T47D (cell line): ENCODE measurements at regions not wholly inside any gene's neighbourhood (a gene's known extent, or its start where the extent isn't known, plus 50 kb on each side); places are given as distances from the start of the nearest gene placed in this dataset.

Source experiments
- DNase-seq, 2 experiments: peaks; one replicate each; pipeline versions ENCODE4 v3.0.0 to v3.0.0-alpha.2; 2011 to 2012; ENCODE audit warnings: low read depth in 1 of 2, low spot score in 1 of 2
- JUND ChIP-seq: IDR thresholded peaks from 2 replicates; pipeline ENCODE4 v1.6.1; 2012; ENCODE audit warnings: low read depth
- in situ Hi-C: cut with HindIII; loops from 2 replicates; pipeline ENCODE4 v1.10.0; 2016; ENCODE audit warnings: low sequenced_read_pairs, low pct_unique_long_range_greater_than_20kb

GRCh38 chr14:86279405-86279804, 749.5 kb downstream of the FLRT2 start:
- TF ChIP-seq JUND = no peak
- in situ Hi-C loops = no loop called here
- no peak for DNase-seq

- in situ Hi-C loops = no loop called here
- no peak for TF ChIP-seq JUND
- DNase-seq = no peak
These were observed 728.0 kb downstream of the FLRT2 start for GRCh38 chr14:86257973-86258372.

- TF ChIP-seq JUND = no peak
- no peak for DNase-seq
- in situ Hi-C loops = no loop called here
These were observed 713.2 kb downstream of the FLRT2 start for GRCh38 chr14:86243158-86243557.

GRCh38 chr14:86237733-86238132, 707.8 kb downstream of the FLRT2 start:
- in situ Hi-C loops = no loop called here
- no peak for TF ChIP-seq JUND
- no peak for DNase-seq

- no peak for TF ChIP-seq JUND
- in situ Hi-C loops = no loop called here
- DNase-seq = no peak
These were observed 691.8 kb downstream of the FLRT2 start for GRCh38 chr14:86221755-86222154.

GRCh38 chr14:86221000-86221399, 691.1 kb downstream of the FLRT2 start:
- DNase-seq = peak in 1 of 2 experiments; percentile 5
- TF ChIP-seq JUND = no peak
- in situ Hi-C loops = no loop called here

- DNase-seq = no peak
- no peak for TF ChIP-seq JUND
- in situ Hi-C loops = no loop called here
These were observed 687.6 kb downstream of the FLRT2 start for GRCh38 chr14:86217523-86217922.

- DNase-seq = no peak
- in situ Hi-C loops = no loop called here
- TF ChIP-seq JUND = no peak
These were observed 673.9 kb downstream of the FLRT2 start for GRCh38 chr14:86203843-86204242.

- DNase-seq = no peak
- in situ Hi-C loops = no loop called here
- TF ChIP-seq JUND = no peak
These were observed 666.5 kb downstream of the FLRT2 start for GRCh38 chr14:86196471-86196870.

GRCh38 chr14:86193756-86194155, 663.8 kb downstream of the FLRT2 start:
- TF ChIP-seq JUND = no peak
- DNase-seq = no peak
- in situ Hi-C loops = no loop called here

- in situ Hi-C loops = no loop called here
- DNase-seq = no peak
- no peak for TF ChIP-seq JUND
These were observed 650.0 kb downstream of the FLRT2 start for GRCh38 chr14:86179980-86180379.

GRCh38 chr14:86168371-86168770, 638.4 kb downstream of the FLRT2 start:
- DNase-seq = no peak
- in situ Hi-C loops = no loop called here
- no peak for TF ChIP-seq JUND

GRCh38 chr14:86166541-86166940, 636.6 kb downstream of the FLRT2 start:
- no peak for TF ChIP-seq JUND
- DNase-seq = no peak
- in situ Hi-C loops = no loop called here

- peak in 1 of 2 experiments; percentile 22 for DNase-seq
- in situ Hi-C loops = no loop called here
- no peak for TF ChIP-seq JUND
These were observed 623.5 kb downstream of the FLRT2 start for GRCh38 chr14:86153480-86153879.

- DNase-seq = no peak
- in situ Hi-C loops = no loop called here
- no peak for TF ChIP-seq JUND
These were observed 613.3 kb downstream of the FLRT2 start for GRCh38 chr14:86143248-86143647.
